GM19452 (cell line): ENCODE measurements at regions not wholly inside any gene's neighbourhood (a gene's known extent, or its start where the extent isn't known, plus 50 kb on each side); places are given as distances from the start of the nearest gene placed in this dataset.

ENCODE experiments used
- ATAC-seq: cut with Tn5 transposase; IDR thresholded peaks from one replicate; pipeline ENCODE4 v1.9.1; 2021; ENCODE audit not compliant: unreplicated experiment

DNA sequence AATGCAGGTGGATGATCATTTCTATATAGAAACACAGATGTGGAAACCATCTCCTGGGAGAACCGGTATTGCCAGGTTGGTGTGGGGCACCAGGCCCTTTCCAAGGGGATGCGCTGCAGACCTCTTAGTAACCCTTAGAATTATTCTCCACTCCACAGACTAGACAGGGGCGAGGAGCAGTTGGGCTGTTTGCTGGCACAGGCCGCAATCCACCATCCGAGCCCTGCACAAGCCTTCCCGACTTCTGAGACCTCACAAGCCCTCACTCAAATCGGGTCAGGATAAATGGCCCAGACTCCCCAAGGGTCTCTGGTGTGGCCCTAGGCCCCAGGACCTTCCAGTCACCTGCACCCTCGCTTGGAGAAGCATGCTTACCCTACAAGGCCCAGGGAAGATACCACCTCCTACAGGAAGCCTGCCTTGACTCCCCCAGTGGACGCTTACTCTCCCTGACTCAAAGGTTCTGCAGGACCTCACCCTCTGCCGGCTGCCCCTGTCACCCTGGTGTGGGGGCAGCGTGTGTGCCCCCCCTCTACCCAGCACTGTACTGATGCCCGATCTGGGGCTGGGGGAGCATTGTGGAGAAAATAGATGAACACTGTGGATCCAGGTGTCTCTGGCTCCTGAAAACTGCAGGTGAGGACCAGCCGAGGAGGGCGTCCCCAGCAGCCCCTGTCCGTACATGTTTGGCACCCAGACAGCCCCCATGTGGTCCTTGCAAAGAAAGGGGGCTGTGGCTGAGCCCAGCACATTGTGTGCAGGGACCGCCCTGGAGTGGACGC, 49.8 kb upstream of the ACSF3 start:
- ATAC-seq = no peak
